Bone marrow (tissue), 2 donors: ENCODE measurements at regions not wholly inside any gene's neighbourhood (a gene's known extent, or its start where the extent isn't known, plus 50 kb on each side); places are given as distances from the start of the nearest gene placed in this dataset.

Source experiments
- DNase-seq, 2 donors: peaks; one replicate each; lab custom pipeline; 2025; lab: John Stamatoyannopoulos, UW

DNA sequence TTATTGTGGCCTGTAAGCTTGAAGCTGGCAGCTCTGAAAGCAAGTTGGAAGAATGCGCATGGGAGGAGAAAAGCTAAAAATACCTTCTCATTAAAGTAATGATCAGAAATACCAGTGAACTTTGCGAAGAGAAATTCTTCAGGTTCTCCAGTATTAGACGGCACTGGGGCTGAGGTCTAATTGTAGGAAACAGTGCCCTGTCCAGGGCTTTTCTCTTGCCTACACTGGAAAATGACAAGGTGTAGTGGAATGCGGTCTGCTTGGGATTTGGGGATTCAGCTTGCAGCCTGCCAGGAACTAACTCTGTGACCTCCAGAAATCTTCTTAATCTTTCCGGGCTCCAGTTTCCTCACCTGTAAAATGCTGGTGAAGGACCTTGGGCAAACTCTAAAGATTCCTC is 53.3 kb upstream of the KCNJ16 start:
- DNase-seq, result no peak

DNA sequence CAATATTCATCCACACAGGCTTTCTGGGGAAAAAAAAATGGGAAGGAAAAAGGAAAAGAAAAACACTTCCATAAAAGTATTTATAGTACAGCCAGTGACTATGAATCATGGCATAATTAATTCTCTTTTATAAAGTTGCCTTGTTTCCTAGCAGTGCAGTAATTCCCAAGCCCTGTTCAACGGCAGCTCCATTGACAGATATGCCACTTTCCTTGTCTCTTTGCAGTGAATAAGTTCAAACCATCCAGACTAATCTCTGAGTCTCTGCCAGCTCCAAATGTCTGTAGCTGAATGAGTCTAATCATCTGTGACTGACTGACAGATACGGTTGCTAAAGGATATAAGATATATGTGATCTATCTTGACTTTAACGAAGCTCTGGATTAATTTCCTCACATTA is 52.9 kb upstream of the KCNJ16 start:
- no peak for DNase-seq

DNA sequence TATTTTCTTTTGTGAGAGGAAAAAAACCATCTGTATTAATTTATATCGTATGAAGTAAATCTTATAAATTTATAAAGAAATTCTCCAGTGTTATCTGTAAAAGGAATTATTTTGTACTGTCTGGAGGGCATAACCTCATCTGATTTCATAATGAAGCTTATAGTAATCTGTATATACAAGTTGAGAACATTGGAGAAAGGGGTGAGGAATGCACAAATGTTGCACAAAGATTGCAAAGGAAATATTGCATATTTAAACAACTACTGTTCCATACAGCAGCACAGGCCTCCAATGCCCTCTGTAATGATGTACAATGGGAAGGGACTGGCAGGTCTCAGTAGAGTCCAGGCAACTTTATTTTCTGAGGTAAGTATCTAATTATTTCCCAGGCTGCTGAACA is 50.8 kb upstream of the KCNJ16 start:
- no peak for DNase-seq
